RWPE1 (cell line): ENCODE measurements at regions not wholly inside any gene's neighbourhood (a gene's known extent, or its start where the extent isn't known, plus 50 kb on each side); places are given as distances from the start of the nearest gene placed in this dataset.

Experiments
- CTCF ChIA-PET: fragments of 350-600 bp; sonication (Branson Sonifier 250); formaldehyde crosslinking; extraction: SDS; loops from one replicate; lab custom pipeline; 2021; lab: Yijun Ruan, JAX
- POLR2A ChIA-PET: fragments of 400-600 bp; formaldehyde crosslinking; extraction: SDS; loops from one replicate; lab custom pipeline; 2020; ENCODE audit warnings: antibody characterized with exemption; ENCODE audit not compliant: low non-redundant PET; lab: Yijun Ruan, JAX
- DNase-seq: peaks from one replicate; pipeline ENCODE4 v3.0.0; 2012; ENCODE audit warnings: low spot score
- H3K27ac ChIP-seq: fragments of 450-650 bp; 2 replicates; pipeline ENCODE4 v1.5.1; 2017
- CTCF ChIP-seq: fragments of 450-650 bp; conservative IDR thresholded peaks from 2 replicates; pipeline ENCODE4 v1.5.1; 2017; ENCODE audit warnings: low read depth, mild to moderate bottlenecking

- no peak for DNase-seq
- ChIA-PET POLR2A (no interaction called here), CTCF (no interaction called here)
- no peak for TF ChIP-seq CTCF
- H3K27ac ChIP-seq: no peak overlapping the region
Measured at GRCh38 chr2:184125867-184126266, 472.5 kb upstream of the ZNF804A start.

- H3K27ac ChIP-seq: no peak overlapping the region
- ChIA-PET POLR2A (no interaction called here), CTCF (no interaction called here)
- DNase-seq: no peak
- TF ChIP-seq CTCF: no peak
Measured at GRCh38 chr2:184129073-184129472, 469.3 kb upstream of the ZNF804A start.

GRCh38 chr2:184137955-184138354 lies 460.4 kb upstream of the ZNF804A start:
- no peak for TF ChIP-seq CTCF
- DNase-seq: no peak
- ChIA-PET CTCF (no interaction called here), POLR2A (no interaction called here)
- no peak overlapping the region for H3K27ac ChIP-seq

GRCh38 chr2:184141866-184142265 lies 456.5 kb upstream of the ZNF804A start:
- ChIA-PET POLR2A (no interaction called here), CTCF (no interaction called here)
- no peak for TF ChIP-seq CTCF
- no peak overlapping the region for H3K27ac ChIP-seq
- no peak for DNase-seq

- no peak overlapping the region for H3K27ac ChIP-seq
- POLR2A ChIA-PET: no interaction called here
- CTCF ChIA-PET: no interaction called here
- TF ChIP-seq CTCF: no peak
- no peak for DNase-seq
Measured at GRCh38 chr2:184154438-184154837, 443.9 kb upstream of the ZNF804A start.

- DNase-seq: no peak
- CTCF ChIA-PET: no interaction called here
- no peak overlapping the region for H3K27ac ChIP-seq
- TF ChIP-seq CTCF: no peak
- POLR2A ChIA-PET: no interaction called here
Measured at GRCh38 chr2:184155791-184156190, 442.5 kb upstream of the ZNF804A start.

GRCh38 chr2:184157141-184157540 lies 441.2 kb upstream of the ZNF804A start:
- POLR2A ChIA-PET: no interaction called here

More at GRCh38 chr2:184157141-184157540, 441.2 kb upstream of the ZNF804A start:
- TF ChIP-seq CTCF: no peak
- DNase-seq: no peak
- no peak overlapping the region for H3K27ac ChIP-seq
- CTCF ChIA-PET: no interaction called here
